GM23338 (cell line): ENCODE measurements at regions not wholly inside any gene's neighbourhood (a gene's known extent, or its start where the extent isn't known, plus 50 kb on each side); places are given as distances from the start of the nearest gene placed in this dataset.
A peak's percentile ranks its signal among the peaks of the same experiment; 100 is the strongest.

ENCODE experiments used
- ATAC-seq: fragments of 200-7000 bp; cut with Tn5 transposase; 3 replicates; pipeline ENCODE4 v1.9.1; 2020
- DNase-seq: peaks from one replicate; pipeline ENCODE4 v3.0.0-alpha.2; 2015; ENCODE audit warnings: low spot score
- H2AFZ ChIP-seq: fragments of 200-600 bp; sonication (generic); 2 replicates; pipeline ENCODE4 v1.8.0; 2016; ENCODE audit warnings: antibody characterized with exemption, mild to moderate bottlenecking, moderate library complexity
- H3F3A ChIP-seq: fragments of 200-600 bp; sonication (generic); replicated peaks from 2 replicates; pipeline ENCODE4 v1.8.0; 2017; ENCODE audit warnings: antibody characterized with exemption, mixed run types, low read depth
- H3K27ac ChIP-seq: fragments of 200-600 bp; sonication (generic); 2 replicates; pipeline ENCODE4 v1.6.1; 2016; ENCODE audit warnings: low read depth
- H3K27me3 ChIP-seq: fragments of 200-600 bp; sonication (generic); 2 replicates; pipeline ENCODE4 v1.8.0; 2016; ENCODE audit warnings: mild to moderate bottlenecking, mixed run types, moderate library complexity; ENCODE audit not compliant: insufficient read depth
- H3K36me3 ChIP-seq: fragments of 200-600 bp; sonication (generic); 2 replicates; pipeline ENCODE4 v1.8.0; 2016; ENCODE audit warnings: mild to moderate bottlenecking; ENCODE audit not compliant: insufficient read depth
- H3K4me1 ChIP-seq: fragments of 200-600 bp; sonication (generic); 2 replicates; pipeline ENCODE4 v1.8.0; 2016; ENCODE audit warnings: mild to moderate bottlenecking, moderate library complexity; ENCODE audit not compliant: insufficient read depth
- H3K4me2 ChIP-seq: fragments of 200-600 bp; sonication (generic); 2 replicates; pipeline ENCODE4 v1.7.1; 2017; ENCODE audit warnings: mixed run types
- H3K4me3 ChIP-seq: fragments of 200-600 bp; sonication (generic); 2 replicates; pipeline ENCODE4 v1.6.1; 2016; ENCODE audit warnings: mixed run types
- H3K79me2 ChIP-seq: fragments of 200-600 bp; sonication (generic); replicated peaks from 2 replicates; pipeline ENCODE4 v1.8.0; 2017; ENCODE audit warnings: mild to moderate bottlenecking; ENCODE audit not compliant: insufficient read depth
- H3K9me2 ChIP-seq: fragments of 200-600 bp; sonication (generic); 2 replicates; pipeline ENCODE4 v1.8.0; 2017; ENCODE audit not compliant: insufficient read depth
- H4K20me1 ChIP-seq: fragments of 200-600 bp; sonication (generic); replicated peaks from 2 replicates; pipeline ENCODE4 v1.8.0; 2017; ENCODE audit warnings: mild to moderate bottlenecking; ENCODE audit not compliant: insufficient read depth
- H3K27ac Mint-ChIP-seq: 2 replicates; pipeline ENCODE4 v1.8.0; 2020; ENCODE audit warnings: inconsistent platforms, mild to moderate bottlenecking, moderate library complexity, mixed read lengths
- H3K27me3 Mint-ChIP-seq: 3 replicates; pipeline ENCODE4 v1.8.0; 2022; ENCODE audit warnings: low read depth, mild to moderate bottlenecking, moderate library complexity, mixed read lengths, inconsistent platforms; ENCODE audit not compliant: insufficient read depth, poor library complexity
- H3K36me3 Mint-ChIP-seq: 3 replicates; pipeline ENCODE4 v1.8.0; 2021; ENCODE audit warnings: low read depth, mild to moderate bottlenecking, inconsistent platforms, moderate library complexity, mixed read lengths
- H3K4me1 Mint-ChIP-seq: 3 replicates; pipeline ENCODE4 v1.8.0; 2020; ENCODE audit warnings: mild to moderate bottlenecking, inconsistent platforms, mixed read lengths
- H3K4me3 Mint-ChIP-seq: 3 replicates; pipeline ENCODE4 v1.8.0; 2021; ENCODE audit warnings: moderate library complexity, mild to moderate bottlenecking, inconsistent platforms, mixed read lengths
- H3K9me3 Mint-ChIP-seq: 3 replicates; pipeline ENCODE4 v1.8.0; 2020; ENCODE audit warnings: moderate library complexity, mild to moderate bottlenecking, inconsistent platforms, mixed read lengths
- CREB1 ChIP-seq: fragments of 250-450 bp; sonication (Bioruptor Pico); IDR thresholded peaks from 2 replicates; pipeline ENCODE4 v1.5.0; 2020; ENCODE audit warnings: low read depth, mild to moderate bottlenecking, moderate library complexity
- CTCF ChIP-seq, 2 experiments: fragments of 200-600 bp in 1 of 2; sonication (generic) in 1 of 2; conservative IDR thresholded peaks; 2 replicates each; pipeline versions ENCODE4 v1.5.1 to v1.6.1; 2016 to 2017; ENCODE audit warnings: antibody characterized with exemption in 2 of 2, low read depth in 2 of 2, mild to moderate bottlenecking in 2 of 2, moderate library complexity in 1 of 2
- ETS1 ChIP-seq: IDR thresholded peaks from 2 replicates; pipeline ENCODE4 v1.6.1; 2016; ENCODE audit warnings: antibody characterized with exemption
- EZH2 ChIP-seq: fragments of 200-600 bp; sonication (generic); IDR thresholded peaks from one replicate; pipeline ENCODE4 v1.8.0; 2017; ENCODE audit warnings: antibody characterized with exemption, mild to moderate bottlenecking, low read depth; ENCODE audit not compliant: unreplicated experiment
- NANOG ChIP-seq: IDR thresholded peaks from 2 replicates; pipeline ENCODE4 v1.6.1; 2016; ENCODE audit warnings: antibody characterized with exemption, borderline replicate concordance
- REST ChIP-seq: IDR thresholded peaks from one replicate; pipeline ENCODE4 v1.6.1; 2018; ENCODE audit warnings: antibody characterized with exemption; ENCODE audit not compliant: unreplicated experiment
- ZNF331 ChIP-seq: fragments of 250-450 bp; sonication (Bioruptor Pico); IDR thresholded peaks from 2 replicates; pipeline ENCODE4 v1.5.0; 2020; ENCODE audit warnings: low read depth, mild to moderate bottlenecking, moderate library complexity
- ZNF462 ChIP-seq: fragments of 250-450 bp; sonication (Bioruptor Pico); IDR thresholded peaks from 2 replicates; pipeline ENCODE4 v1.5.0; 2020; ENCODE audit warnings: mild to moderate bottlenecking, moderate library complexity

GRCh38 chr4:187795737-187796136 lies 199.8 kb upstream of the ZFP42 start (continued):
- no peak for TF ChIP-seq NANOG

- Mint-ChIP-seq H3K27me3 (peaks cover 2% of the 10 kb centered on the region), H3K36me3 (no peaks in the 10 kb centered on the region; the same call in 1 of the 3 replicates), H3K9me3 (peaks cover 4% of the 10 kb centered on the region), H3K27ac (no peak overlapping the region), H3K4me3 (no peak overlapping the region), H3K4me1 (peaks cover 5% of the 10 kb centered on the region)
- Histone ChIP-seq H3K36me3 (no peaks in the 10 kb centered on the region), H3K27ac (no peak overlapping the region), H3K79me2 (no peaks in the 10 kb centered on the region), H3K4me3 (no peak overlapping the region), H2AFZ (peak overlapping the region; percentile 60), H3K4me2 (0 out of 2 replicates have a peak overlapping the region, but pooled peaks have one; percentile 55), H4K20me1 (no peaks in the 10 kb centered on the region), H3F3A (no peaks in the 10 kb centered on the region), H3K4me1 (peaks cover 7% of the 10 kb centered on the region), H3K27me3 (no peaks in the 10 kb centered on the region), H3K9me2 (peaks cover 4% of the 10 kb centered on the region; the same call in 1 of the 2 replicates)
- DNase-seq (peak; percentile 37), ATAC-seq (peak; percentile 76)
- TF ChIP-seq REST (no peak), ZNF331 (CRISPR knock-in tag) (no peak), CREB1 (CRISPR knock-in tag) (no peak), CTCF (conservative IDR thresholded peaks at IDR 0.05; ENCODE audit: low read depth in 2 of 2) (peak in 1 of 2 experiments; percentile 59; a peak in 2 of 4 replicates), NANOG (no peak), ETS1 (no peak), ZNF462 (peak; percentile 54; the same call in 1 of the 2 replicates), EZH2 (no peak)
These were observed 197.2 kb upstream of the ZFP42 start for GRCh38 chr4:187798385-187798784.
